Prostate gland (tissue), 2 donors: ENCODE measurements at regions not wholly inside any gene's neighbourhood (a gene's known extent, or its start where the extent isn't known, plus 50 kb on each side); places are given as distances from the start of the nearest gene placed in this dataset.

ENCODE experiments used
- CTCF ChIP-seq, 4 experiments: fragments of 200-600 bp in 2 of 4; fragments of 450-650 bp in 2 of 4; sonication (generic) in 2 of 4; IDR thresholded peaks; 1 replicate in 3 of 4; 2 replicates in 1 of 4; pipeline ENCODE4 v1.5.1; 2016 to 2019; ENCODE audit warnings: antibody characterized with exemption in 4 of 4, mild to moderate bottlenecking in 2 of 4, moderate library complexity in 2 of 4
- POLR2A ChIP-seq: fragments of 450-650 bp; IDR thresholded peaks from one replicate; pipeline ENCODE4 v1.6.1; 2016; ENCODE audit warnings: antibody characterized with exemption, mild to moderate bottlenecking

DNA sequence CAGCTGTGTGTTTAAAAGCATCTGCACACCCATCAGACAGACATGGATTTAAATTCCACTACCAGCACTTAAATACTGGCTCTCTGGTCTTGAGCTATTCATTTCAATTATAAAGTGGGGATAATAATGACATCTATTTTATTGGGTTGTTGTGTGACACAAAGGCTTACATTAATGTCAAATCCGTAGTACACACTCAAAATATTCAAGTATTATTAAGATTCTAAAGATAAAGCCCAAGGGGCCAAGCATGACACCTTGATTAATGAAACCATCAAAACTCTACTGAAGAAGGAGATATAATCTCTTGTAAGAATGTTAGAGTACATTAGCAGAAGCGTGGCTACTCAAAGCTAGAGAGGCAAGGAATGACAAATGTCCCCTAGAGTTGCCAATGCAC lies 743.0 kb downstream of the KCTD16 start:
- TF ChIP-seq CTCF (IDR thresholded peaks at IDR 0.05) (no peak), POLR2A (no peak)
